PC-3 (cell line): ENCODE measurements at regions not wholly inside any gene's neighbourhood (a gene's known extent, or its start where the extent isn't known, plus 50 kb on each side); places are given as distances from the start of the nearest gene placed in this dataset.

Source experiments
- CTCF ChIP-seq: fragments of 300-600 bp; sonication (generic); conservative IDR thresholded peaks from 2 replicates; pipeline ENCODE4 v1.5.1; 2017; ENCODE audit warnings: antibody characterized with exemption, low read depth, mild to moderate bottlenecking, low read length
- EZH2phosphoT487 ChIP-seq: fragments of 300-600 bp; sonication (generic); IDR thresholded peaks from 2 replicates; pipeline ENCODE4 v1.6.1; 2018; ENCODE audit warnings: mild to moderate bottlenecking, antibody characterized with exemption, low read length, borderline replicate concordance

- TF ChIP-seq EZH2phosphoT487, result no peak
- no peak for TF ChIP-seq CTCF
These were observed 402.3 kb upstream of the RGMA start for GRCh38 chr15:93491291-93491690.
